ENCODE measurements at regions not wholly inside any gene's neighbourhood (a gene's known extent, or its start where the extent isn't known, plus 50 kb on each side); places are given as distances from the start of the nearest gene placed in this dataset.

DNA sequence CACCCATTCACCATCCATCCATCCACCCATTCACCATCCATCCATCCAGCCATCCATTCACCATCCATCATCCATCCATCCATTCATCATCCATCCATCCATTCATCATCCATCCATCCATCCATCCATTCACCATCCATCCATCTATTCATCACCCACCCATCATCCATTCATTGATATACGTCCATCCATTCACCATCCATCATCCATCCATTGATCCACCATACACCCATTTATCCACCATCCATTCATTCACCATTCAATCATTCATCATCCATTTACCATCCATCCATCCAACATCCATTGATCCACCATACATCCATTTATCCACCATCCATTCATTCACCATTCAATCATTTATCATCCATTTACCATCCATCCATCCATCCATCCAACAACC lies 111.7 kb downstream of the ABCC12 start:
- Mint-ChIP-seq H3K27me3 (ENCODE audit: unreplicated experiment) (no peaks in the 10 kb centered on the region), H3K4me3 (ENCODE audit: unreplicated experiment) (no peak overlapping the region), H3K4me1 (ENCODE audit: low read depth, unreplicated experiment) (no peaks in the 10 kb centered on the region), H3K27ac (ENCODE audit: unreplicated experiment) (no peak overlapping the region), H3K9me3 (ENCODE audit: unreplicated experiment) (no peaks in the 10 kb centered on the region), H3K36me3 (ENCODE audit: unreplicated experiment) (no peaks in the 10 kb centered on the region)
- TF ChIP-seq, protein P1, sequence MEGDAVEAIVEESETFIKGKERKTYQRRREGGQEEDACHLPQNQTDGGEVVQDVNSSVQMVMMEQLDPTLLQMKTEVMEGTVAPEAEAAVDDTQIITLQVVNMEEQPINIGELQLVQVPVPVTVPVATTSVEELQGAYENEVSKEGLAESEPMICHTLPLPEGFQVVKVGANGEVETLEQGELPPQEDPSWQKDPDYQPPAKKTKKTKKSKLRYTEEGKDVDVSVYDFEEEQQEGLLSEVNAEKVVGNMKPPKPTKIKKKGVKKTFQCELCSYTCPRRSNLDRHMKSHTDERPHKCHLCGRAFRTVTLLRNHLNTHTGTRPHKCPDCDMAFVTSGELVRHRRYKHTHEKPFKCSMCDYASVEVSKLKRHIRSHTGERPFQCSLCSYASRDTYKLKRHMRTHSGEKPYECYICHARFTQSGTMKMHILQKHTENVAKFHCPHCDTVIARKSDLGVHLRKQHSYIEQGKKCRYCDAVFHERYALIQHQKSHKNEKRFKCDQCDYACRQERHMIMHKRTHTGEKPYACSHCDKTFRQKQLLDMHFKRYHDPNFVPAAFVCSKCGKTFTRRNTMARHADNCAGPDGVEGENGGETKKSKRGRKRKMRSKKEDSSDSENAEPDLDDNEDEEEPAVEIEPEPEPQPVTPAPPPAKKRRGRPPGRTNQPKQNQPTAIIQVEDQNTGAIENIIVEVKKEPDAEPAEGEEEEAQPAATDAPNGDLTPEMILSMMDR (IDR thresholded peaks at IDR 0.05; ENCODE audit: partially characterized antibody, unreplicated experiment): no peak
- no peak for DNase-seq

DNA sequence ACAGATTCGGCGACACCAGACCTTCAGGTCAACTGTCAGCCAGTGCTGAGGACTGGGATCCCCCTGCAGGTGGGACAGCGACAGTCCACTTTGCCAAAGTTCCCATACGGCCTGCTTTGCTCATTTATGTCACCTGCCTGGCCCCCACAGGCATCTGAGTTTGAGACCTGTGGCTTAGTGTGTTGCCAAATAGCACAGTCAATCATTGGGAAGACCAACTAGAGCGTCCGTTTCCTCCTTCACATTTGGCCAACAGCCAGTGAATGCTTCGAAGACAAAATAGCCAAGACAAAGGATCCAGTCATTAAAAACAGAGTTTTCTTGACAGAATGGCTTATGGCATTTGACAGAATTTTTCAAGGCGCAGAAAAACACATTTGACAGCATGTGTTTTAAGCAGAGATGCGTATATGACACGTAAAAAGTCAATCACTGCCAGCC lies 113.8 kb downstream of the ABCC12 start:
- DNase-seq: no peak
- H3K4me3 Mint-ChIP-seq (ENCODE audit: unreplicated experiment): no peak overlapping the region
- no peaks in the 10 kb centered on the region for H3K4me1 Mint-ChIP-seq (ENCODE audit: low read depth, unreplicated experiment)
- no peaks in the 10 kb centered on the region for H3K9me3 Mint-ChIP-seq (ENCODE audit: unreplicated experiment)
- TF ChIP-seq, protein P1 (IDR thresholded peaks at IDR 0.05; ENCODE audit: partially characterized antibody, unreplicated experiment): no peak
- no peak overlapping the region for H3K27ac Mint-ChIP-seq (ENCODE audit: unreplicated experiment)
- H3K27me3 Mint-ChIP-seq (ENCODE audit: unreplicated experiment): no peaks in the 10 kb centered on the region
- H3K36me3 Mint-ChIP-seq (ENCODE audit: unreplicated experiment): no peaks in the 10 kb centered on the region

DNA sequence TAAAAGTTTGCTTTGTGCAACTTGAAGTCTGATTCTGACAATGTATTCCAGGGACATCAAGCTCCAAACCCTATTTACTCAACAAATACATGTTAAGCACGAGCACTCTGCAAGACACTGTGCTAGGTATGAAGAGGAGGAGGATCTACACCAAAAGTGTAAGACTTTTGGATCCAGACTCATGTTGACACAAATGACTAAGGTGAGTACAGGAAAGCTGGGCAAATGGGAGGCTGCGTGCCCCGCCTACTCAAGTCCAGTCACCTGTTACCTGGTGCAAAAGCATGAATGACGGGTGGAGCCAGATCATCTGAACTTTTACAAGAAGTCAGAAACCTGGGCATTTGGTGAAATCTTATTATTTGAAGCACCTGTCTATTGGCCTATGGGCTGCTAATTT lies 120.7 kb downstream of the ABCC12 start:
- Mint-ChIP-seq H3K27ac (ENCODE audit: unreplicated experiment) (no peak overlapping the region), H3K36me3 (ENCODE audit: unreplicated experiment) (no peaks in the 10 kb centered on the region), H3K27me3 (ENCODE audit: unreplicated experiment) (no peaks in the 10 kb centered on the region), H3K4me1 (ENCODE audit: low read depth, unreplicated experiment) (no peaks in the 10 kb centered on the region), H3K9me3 (ENCODE audit: unreplicated experiment) (no peaks in the 10 kb centered on the region), H3K4me3 (ENCODE audit: unreplicated experiment) (no peak overlapping the region)
- DNase-seq: no peak
- TF ChIP-seq, protein P1 (IDR thresholded peaks at IDR 0.05; ENCODE audit: partially characterized antibody, unreplicated experiment): no peak

DNA sequence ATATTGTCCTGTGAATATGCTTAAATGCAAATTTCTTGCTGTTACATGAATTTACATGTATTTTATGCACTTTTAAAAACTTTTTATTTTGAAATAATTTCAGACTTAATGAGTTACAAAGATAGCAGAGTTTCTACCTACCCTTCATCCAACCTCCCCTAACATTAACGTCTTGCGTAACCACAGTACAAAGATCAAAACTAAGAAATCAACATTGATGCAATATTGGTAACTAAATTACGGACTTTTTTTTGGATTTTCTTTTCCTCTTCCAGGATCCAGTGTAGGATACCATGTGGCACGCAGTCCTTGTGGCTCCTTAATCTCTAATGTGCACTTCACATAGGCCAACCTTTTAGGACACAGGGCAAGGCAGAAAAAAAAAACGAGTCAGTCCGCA lies 124.9 kb downstream of the ABCC12 start:
- Mint-ChIP-seq H3K4me1 (ENCODE audit: low read depth, unreplicated experiment) (no peaks in the 10 kb centered on the region), H3K27me3 (ENCODE audit: unreplicated experiment) (peaks cover 1% of the 10 kb centered on the region), H3K27ac (ENCODE audit: unreplicated experiment) (no peak overlapping the region), H3K4me3 (ENCODE audit: unreplicated experiment) (no peak overlapping the region), H3K36me3 (ENCODE audit: unreplicated experiment) (no peaks in the 10 kb centered on the region), H3K9me3 (ENCODE audit: unreplicated experiment) (no peaks in the 10 kb centered on the region)
- TF ChIP-seq, protein P1 (IDR thresholded peaks at IDR 0.05; ENCODE audit: partially characterized antibody, unreplicated experiment): no peak
- no peak for DNase-seq

DNA sequence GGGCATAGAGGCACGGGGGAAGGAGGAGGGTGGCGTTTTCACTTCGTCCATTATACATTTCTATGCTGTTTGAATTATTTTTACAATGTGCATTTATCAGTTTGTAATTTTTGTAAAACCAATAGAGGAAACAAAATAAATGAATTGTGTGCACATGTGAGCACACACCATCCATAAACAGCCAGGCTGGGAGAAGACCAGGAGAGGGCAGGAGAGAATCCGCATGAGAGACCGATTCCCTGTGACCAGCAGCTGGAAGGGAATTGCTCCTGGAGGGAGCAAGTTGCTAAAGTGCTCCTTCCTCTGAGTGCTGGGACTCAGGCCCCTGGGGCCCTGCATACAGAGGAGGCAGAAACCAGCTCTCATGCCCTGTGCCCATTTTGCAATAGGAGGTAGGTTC lies 126.0 kb downstream of the ABCC12 start:
- Mint-ChIP-seq H3K27me3 (ENCODE audit: unreplicated experiment) (peaks cover 1% of the 10 kb centered on the region), H3K36me3 (ENCODE audit: unreplicated experiment) (no peaks in the 10 kb centered on the region), H3K4me1 (ENCODE audit: low read depth, unreplicated experiment) (no peaks in the 10 kb centered on the region), H3K4me3 (ENCODE audit: unreplicated experiment) (no peak overlapping the region), H3K9me3 (ENCODE audit: unreplicated experiment) (no peaks in the 10 kb centered on the region), H3K27ac (ENCODE audit: unreplicated experiment) (no peak overlapping the region)
- TF ChIP-seq, protein P1 (IDR thresholded peaks at IDR 0.05; ENCODE audit: partially characterized antibody, unreplicated experiment): no peak
- DNase-seq: no peak

Data from glutamatergic neuron (in vitro differentiated cells).